AG10803 (cell line): ENCODE measurements at regions not wholly inside any gene's neighbourhood (a gene's known extent, or its start where the extent isn't known, plus 50 kb on each side); places are given as distances from the start of the nearest gene placed in this dataset.
"Not testable (repeated sequence)": the region's sequence is repeated elsewhere in the genome, so short reads cannot be mapped to it uniquely, and the experiment has no call there.

Experiments used
- DNase-seq: peaks from one replicate; pipeline ENCODE4 v3.0.0; 2010; ENCODE audit warnings: low read depth
- H3K4me3 ChIP-seq: 2 replicates; pipeline ENCODE4 v1.5.1; 2011; ENCODE audit warnings: mild to moderate bottlenecking, low read length, control low read depth
- CTCF ChIP-seq: conservative IDR thresholded peaks from 2 replicates; pipeline ENCODE4 v1.5.1; 2011; ENCODE audit warnings: mild to moderate bottlenecking, low read length, control low read depth, inconsistent platforms

DNA sequence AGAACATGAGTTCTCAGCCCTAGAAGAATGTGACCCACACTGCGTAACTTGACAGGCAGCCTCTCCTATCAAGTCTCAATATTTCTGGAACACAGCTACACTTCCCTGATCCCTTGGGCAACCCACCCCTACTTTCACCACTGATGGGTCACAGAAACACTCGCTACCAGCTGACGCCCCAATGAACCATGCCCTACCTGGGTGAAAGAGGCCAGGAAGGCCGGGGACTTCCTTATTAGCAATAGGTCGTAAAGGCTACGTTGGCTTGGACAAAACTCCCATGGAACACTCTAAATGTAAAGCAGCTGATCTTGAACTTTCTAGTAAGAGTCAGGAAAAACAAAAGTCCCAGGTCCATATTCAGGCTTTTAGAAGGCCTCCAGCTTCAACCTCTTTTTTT, 202.3 kb upstream of the KCTD7 start:
- no peak for DNase-seq
- no peak for TF ChIP-seq CTCF
- no peak overlapping the region for H3K4me3 ChIP-seq

- no peak for DNase-seq
- TF ChIP-seq CTCF = no peak
- no peak overlapping the region for H3K4me3 ChIP-seq
Observed at GRCh38 chr7:66426996-66427395, 201.7 kb upstream of the KCTD7 start.

- H3K4me3 ChIP-seq = no peak overlapping the region
- DNase-seq = no peak
- no peak for TF ChIP-seq CTCF
Observed at GRCh38 chr7:66427956-66428355, 200.7 kb upstream of the KCTD7 start.

- no peak for DNase-seq
Observed at GRCh38 chr7:66429498-66430163, 199.1 kb upstream of the KCTD7 start.

DNA sequence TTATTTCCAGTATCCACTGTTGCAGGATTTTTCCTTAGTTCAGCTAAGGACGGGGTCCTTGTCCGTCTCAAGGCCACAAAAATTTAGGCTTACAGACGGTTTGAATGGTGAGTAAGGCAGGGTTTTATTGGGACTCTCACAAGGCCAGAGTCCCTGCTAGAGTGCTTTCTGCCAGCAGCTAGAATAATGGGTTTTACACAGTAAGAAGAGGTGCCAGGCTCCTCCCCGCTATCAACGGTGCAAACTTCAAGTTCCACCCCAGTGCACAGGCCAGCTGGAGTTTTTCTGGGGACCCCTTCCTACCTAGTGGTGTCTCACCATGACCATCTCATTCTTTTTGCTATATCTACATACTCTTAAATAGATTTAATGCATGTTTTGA, 198.5 kb upstream of the KCTD7 start:
- no peak for TF ChIP-seq CTCF
- H3K4me3 ChIP-seq = no peak overlapping the region
- no peak for DNase-seq

More at GRCh38 chr7:66429498-66430163, 199.1 kb upstream of the KCTD7 start:
- H3K4me3 ChIP-seq = no peak overlapping the region
- no peak for TF ChIP-seq CTCF

DNA sequence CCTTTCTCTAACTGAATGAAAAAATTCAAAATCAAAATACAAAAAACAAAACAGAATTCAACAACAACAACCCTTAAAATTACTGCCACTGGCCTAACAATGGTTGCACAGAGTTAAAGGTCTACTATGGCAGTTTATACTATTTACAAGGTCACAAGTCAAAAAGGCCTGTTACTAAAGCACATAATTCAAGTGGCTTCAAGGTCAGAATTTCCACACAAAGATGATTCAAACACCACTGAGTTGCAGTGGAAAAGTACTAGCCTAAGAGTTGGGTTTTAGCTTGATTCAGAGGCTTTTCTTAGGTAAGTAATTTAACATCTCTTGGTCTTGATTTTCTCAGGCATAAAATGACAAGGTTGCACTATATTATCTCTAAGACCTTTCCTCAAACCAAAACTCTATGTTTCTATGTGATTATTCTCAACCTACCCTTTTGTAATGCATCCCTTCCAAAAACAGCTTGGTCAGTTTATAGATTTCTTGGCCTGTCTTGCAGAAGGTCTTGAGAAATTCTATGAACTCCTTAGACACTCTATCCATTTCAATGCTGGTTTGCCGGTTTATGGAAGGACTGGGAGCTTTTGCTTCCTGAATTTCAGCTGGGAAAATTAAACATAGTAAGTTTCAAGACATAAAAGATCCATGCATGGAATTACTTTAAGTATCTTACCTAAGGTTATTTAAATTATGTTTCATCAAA, 189.8 kb upstream of the KCTD7 start:
- not testable (repeated sequence) for DNase-seq, H3K4me3 ChIP-seq

DNA sequence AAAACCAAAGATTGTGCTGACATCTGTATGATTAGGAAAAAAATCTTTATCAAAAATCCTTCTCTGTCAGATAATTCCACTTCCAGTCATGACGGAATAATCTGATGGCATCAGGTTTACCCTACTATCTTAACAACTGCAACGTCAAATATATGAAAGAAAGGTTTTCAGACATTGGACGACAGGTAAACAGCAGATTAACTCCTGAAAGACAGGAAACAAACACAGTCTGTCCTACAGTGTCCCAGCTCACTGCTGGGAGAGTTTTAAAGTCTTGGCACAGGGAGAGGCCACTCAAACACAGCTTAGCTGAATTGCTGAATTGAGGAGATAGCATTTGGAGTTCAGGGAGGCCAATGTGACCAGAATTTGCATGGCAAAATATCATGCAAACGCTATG, 186.3 kb upstream of the KCTD7 start:
- no peak for TF ChIP-seq CTCF
- H3K4me3 ChIP-seq = no peak overlapping the region
- DNase-seq = no peak
